Left ventricle myocardium inferior (tissue), 1 donor: ENCODE measurements at regions not wholly inside any gene's neighbourhood (a gene's known extent, or its start where the extent isn't known, plus 50 kb on each side); places are given as distances from the start of the nearest gene placed in this dataset.
"Not testable (repeated sequence)": the region's sequence is repeated elsewhere in the genome, so short reads cannot be mapped to it uniquely, and the experiment has no call there.

Source experiments
- DNase-seq: peaks from one replicate; pipeline ENCODE4 v3.0.0-alpha.2; 2020
- H3K27ac ChIP-seq: fragments of 200-600 bp; replicated peaks from 2 replicates; pipeline ENCODE4 v1.8.0; 2021
- H3K27me3 ChIP-seq: fragments of 200-600 bp; 2 replicates; pipeline ENCODE4 v1.8.0; 2021; ENCODE audit warnings: low read depth
- H3K36me3 ChIP-seq: fragments of 200-600 bp; 2 replicates; pipeline ENCODE4 v1.8.0; 2021
- H3K4me1 ChIP-seq: fragments of 200-600 bp; 2 replicates; pipeline ENCODE4 v1.8.0; 2021
- H3K4me3 ChIP-seq: fragments of 200-600 bp; 2 replicates; pipeline ENCODE4 v1.8.0; 2021; ENCODE audit warnings: mild to moderate bottlenecking, moderate library complexity
- H3K9me3 ChIP-seq: fragments of 200-600 bp; replicated peaks from 2 replicates; pipeline ENCODE4 v1.8.0; 2021
- intact Hi-C: fragments of 100-400 bp; cut with micrococcal nuclease; formaldehyde crosslinking; loops from one replicate; pipeline ENCODE4 v1.11.0; 2022
- TF ChIP-seq, protein P1 (sequence below): fragments of 200-600 bp; IDR thresholded peaks from 2 replicates; pipeline ENCODE4 v1.8.0; 2021; ENCODE audit warnings: antibody characterized with exemption, mild to moderate bottlenecking, borderline replicate concordance
- donor health status: DM: no; HTN: yes; CAD: no; lungs with severe emphysema.

DNA sequence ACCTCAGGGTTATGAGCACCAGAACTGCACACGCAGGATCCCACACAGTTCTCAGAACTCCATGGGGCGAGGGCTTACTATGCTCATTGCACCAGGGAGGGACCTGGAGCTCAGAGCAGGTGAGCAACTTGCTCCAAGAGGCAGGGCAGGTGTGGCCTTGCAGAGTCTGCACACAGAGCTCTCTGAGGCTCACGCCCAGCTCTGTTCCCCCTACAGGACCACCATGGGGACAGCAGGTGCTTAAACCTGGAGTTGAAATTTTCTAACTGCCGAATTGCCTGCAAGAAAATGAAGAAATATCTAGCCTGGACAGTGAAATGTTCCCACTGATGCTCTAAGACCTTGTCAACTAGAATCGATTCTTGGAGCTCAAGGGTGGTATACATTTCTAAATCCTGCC, 49.9 kb upstream of the MSMB start:
- intact Hi-C loops, H3K27me3 ChIP-seq, H3K4me1 ChIP-seq, H3K9me3 ChIP-seq, H3K36me3 ChIP-seq, H3K4me3 ChIP-seq, H3K27ac ChIP-seq, DNase-seq: not testable (repeated sequence)

DNA sequence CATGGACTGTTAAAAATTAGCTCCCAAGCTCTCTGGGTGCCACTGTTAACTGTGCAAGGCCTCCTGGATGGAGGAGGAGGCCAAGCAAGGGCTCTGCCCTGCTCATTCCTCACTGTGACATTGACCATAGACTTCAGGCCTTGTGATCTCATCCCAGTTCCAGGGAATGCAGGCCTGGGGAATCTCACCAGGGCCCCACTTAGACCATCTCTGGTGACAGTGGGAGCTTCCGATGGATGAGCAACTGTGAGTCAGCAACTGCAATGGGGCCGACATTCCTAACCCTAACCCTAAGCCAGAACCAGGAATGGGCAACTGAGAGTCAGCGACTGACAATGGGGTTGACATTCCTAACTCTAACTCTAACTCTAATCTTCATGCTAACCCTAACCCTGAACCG, 50.4 kb upstream of the MSMB start:
- Histone ChIP-seq H3K9me3 (no peaks in the 10 kb centered on the region), H3K4me1 (no peaks in the 10 kb centered on the region), H3K36me3 (no peaks in the 10 kb centered on the region), H3K4me3 (no peak overlapping the region), H3K27ac (no peak overlapping the region), H3K27me3 (no peaks in the 10 kb centered on the region)
- intact Hi-C loops: no loop called here
- TF ChIP-seq, protein P1, sequence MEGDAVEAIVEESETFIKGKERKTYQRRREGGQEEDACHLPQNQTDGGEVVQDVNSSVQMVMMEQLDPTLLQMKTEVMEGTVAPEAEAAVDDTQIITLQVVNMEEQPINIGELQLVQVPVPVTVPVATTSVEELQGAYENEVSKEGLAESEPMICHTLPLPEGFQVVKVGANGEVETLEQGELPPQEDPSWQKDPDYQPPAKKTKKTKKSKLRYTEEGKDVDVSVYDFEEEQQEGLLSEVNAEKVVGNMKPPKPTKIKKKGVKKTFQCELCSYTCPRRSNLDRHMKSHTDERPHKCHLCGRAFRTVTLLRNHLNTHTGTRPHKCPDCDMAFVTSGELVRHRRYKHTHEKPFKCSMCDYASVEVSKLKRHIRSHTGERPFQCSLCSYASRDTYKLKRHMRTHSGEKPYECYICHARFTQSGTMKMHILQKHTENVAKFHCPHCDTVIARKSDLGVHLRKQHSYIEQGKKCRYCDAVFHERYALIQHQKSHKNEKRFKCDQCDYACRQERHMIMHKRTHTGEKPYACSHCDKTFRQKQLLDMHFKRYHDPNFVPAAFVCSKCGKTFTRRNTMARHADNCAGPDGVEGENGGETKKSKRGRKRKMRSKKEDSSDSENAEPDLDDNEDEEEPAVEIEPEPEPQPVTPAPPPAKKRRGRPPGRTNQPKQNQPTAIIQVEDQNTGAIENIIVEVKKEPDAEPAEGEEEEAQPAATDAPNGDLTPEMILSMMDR: no peak
- DNase-seq: no peak

DNA sequence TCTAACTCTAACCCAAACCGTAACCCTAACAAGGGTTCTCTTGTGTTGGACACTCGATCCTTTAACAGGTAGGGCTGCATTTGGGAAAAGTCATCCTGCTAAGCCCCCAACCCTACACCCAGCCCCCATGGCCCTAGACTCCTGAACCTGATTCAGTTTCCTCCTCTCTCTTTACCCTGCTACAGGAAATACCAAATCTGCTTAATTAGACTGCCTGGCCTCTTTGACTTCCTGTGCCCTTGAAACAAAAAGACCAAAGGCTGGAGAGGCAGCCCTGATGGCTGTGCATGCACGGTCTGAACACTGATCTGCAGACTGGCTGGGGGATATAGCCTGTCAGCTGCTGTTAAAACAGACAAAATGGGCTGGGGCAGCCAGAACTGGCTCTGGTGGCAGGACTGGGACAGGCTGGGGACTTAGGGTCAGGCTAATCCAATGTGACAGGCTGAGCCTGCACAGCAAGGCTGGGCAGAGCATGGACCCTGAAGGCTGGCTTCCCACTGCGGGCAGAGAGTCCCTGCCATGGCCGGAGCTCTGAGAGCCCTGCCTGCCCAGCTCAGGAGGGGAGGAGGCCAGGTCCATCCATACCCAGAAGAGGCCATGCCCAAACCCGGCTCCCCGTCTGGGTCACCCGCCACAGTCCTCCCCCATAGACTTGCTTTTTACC, 51.0 kb upstream of the MSMB start:
- no peaks in the 10 kb centered on the region for H3K4me1 ChIP-seq
- no peaks in the 10 kb centered on the region for H3K36me3 ChIP-seq
- H3K27me3 ChIP-seq: no peaks in the 10 kb centered on the region
- H3K27ac ChIP-seq: no peak overlapping the region
- H3K4me3 ChIP-seq: no peak overlapping the region
- intact Hi-C loops: no loop called here
- DNase-seq: no peak
- no peaks in the 10 kb centered on the region for H3K9me3 ChIP-seq
- TF ChIP-seq, protein P1: no peak

DNA sequence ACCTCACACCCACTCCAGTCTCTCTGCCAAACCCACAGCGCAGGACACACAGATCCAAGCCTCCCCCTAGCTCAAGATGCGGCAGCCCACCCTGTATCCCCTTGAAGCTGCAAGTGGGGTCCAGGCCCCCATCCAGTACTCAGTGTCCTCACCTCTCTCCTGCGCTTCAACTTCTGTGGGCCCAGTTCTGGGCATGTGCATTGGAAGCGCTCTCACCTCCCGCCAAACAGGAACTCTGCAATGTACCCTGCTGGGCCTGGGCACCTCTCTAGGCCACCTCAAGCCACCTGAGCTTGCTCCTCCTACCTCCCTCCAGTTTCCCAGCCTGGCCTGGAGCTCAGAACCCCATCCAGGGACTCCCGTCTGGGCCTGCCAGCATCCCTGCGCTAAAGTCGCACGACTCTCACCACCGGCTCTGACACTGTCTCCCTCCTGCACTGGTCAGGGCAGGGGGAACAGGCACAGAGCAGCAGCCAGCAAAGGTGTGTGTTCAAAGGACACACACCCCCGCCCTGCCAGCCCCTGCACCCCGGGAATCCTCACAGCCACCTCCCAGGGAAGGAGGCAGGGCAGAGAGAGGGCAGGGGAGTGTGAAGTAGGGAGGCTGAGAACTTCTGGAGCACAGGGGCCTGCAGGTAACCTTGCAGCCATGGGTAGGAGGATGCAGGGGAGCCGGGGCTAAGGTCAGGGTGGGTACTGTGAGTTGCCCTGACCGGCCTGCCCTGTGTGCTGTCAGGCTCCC, 51.7 kb upstream of the MSMB start:
- TF ChIP-seq, protein P1: no peak
- H3K4me3 ChIP-seq: no peak overlapping the region
- H3K9me3 ChIP-seq: no peaks in the 10 kb centered on the region
- intact Hi-C loops: no loop called here
- H3K36me3 ChIP-seq: no peaks in the 10 kb centered on the region
- no peak for DNase-seq
- no peaks in the 10 kb centered on the region for H3K4me1 ChIP-seq
- H3K27me3 ChIP-seq: no peaks in the 10 kb centered on the region
- H3K27ac ChIP-seq: no peak overlapping the region

DNA sequence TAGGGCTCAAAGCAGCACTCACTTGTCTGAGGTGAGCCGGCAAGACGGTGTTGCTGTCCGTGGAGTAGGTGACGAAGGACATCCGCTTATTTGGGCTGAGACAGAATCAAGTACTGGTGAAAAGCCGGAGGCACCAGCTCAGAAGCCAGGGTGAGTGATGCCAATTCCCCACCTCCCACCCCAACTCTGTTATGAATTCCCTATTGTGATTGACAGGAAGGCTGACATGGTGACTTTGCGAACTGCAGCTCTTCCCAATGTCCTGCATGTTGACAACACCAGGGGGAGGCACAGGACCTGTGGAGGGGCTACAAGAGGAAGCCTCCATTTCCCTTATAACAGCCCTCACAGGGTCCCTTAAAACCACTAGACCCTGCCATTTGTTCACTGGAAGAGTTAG, 52.3 kb upstream of the MSMB start:
- Histone ChIP-seq H3K27ac (no peak overlapping the region), H3K4me3 (no peak overlapping the region), H3K4me1 (no peaks in the 10 kb centered on the region), H3K9me3 (no peaks in the 10 kb centered on the region), H3K27me3 (no peaks in the 10 kb centered on the region), H3K36me3 (no peaks in the 10 kb centered on the region)
- intact Hi-C loops: no loop called here
- TF ChIP-seq, protein P1: no peak
- DNase-seq: no peak

DNA sequence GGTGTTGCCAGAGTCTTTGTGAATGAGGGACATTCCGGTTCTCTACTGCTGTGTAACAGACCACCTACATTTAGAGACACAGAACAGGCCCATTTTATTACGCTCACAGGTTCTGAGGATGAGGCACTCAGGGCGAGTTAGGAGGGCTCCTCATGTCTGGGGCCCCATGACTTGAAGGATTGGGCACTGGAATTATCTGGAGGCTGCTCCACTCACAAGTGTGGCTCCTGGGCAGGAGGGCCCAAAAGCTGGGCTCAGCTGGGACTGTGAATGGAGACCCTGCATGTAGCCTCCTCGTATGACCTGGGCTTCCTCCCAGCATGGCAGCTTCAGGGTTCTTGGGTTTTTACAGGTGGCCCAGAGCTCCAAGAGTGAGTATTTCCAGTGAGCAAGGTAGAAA, 52.9 kb upstream of the MSMB start:
- DNase-seq, H3K4me3 ChIP-seq: not testable (repeated sequence)

More for the DNA sequence above, 52.9 kb upstream of the MSMB start:
- H3K27ac ChIP-seq, H3K9me3 ChIP-seq, H3K36me3 ChIP-seq, intact Hi-C loops, H3K4me1 ChIP-seq, H3K27me3 ChIP-seq: not testable (repeated sequence)
